ENCODE measurements at regions not wholly inside any gene's neighbourhood (a gene's known extent, or its start where the extent isn't known, plus 50 kb on each side); places are given as distances from the start of the nearest gene placed in this dataset.
"Not testable (repeated sequence)": the region's sequence is repeated elsewhere in the genome, so short reads cannot be mapped to it uniquely, and the experiment has no call there.

DNA sequence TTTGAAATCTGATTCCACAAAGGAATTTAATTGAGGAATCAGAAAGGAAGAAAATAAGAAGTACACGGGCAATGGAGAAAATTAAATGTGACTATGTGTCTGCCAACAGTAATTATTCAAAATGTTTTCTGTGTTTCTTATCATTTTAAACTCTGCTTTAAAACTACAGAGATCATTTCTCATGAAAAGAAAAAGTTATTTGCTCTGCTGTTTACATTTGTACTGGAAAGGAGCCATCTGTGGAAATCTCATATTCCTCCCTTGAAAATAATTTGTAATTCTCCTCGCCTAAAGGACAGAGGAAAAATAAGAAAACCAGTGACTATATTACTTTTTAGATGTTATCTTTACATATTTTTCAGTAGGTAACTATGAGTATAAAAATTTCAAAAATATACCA is 181.9 kb upstream of the MEIS1 start:
- Histone ChIP-seq H3K9me2 (replicated peaks; ENCODE audit: low read depth, low read length) (no peaks in the 10 kb centered on the region), H4K20me1 (ENCODE audit: insufficient read depth, low read length, poor library complexity, severe bottlenecking) (no peaks in the 10 kb centered on the region), H3K79me2 (ENCODE audit: insufficient read depth, low read length) (no peaks in the 10 kb centered on the region), H3K9ac (ENCODE audit: low read depth, low read length, poor library complexity, severe bottlenecking) (no peak overlapping the region), H3K4me3 (ENCODE audit: low read length, poor library complexity, severe bottlenecking) (no peak overlapping the region), H3K4me2 (ENCODE audit: low read depth, low read length, poor library complexity, severe bottlenecking) (no peak overlapping the region), H2AFZ (ENCODE audit: low read length) (no peak overlapping the region), H3F3A (ENCODE audit: low read depth) (no peaks in the 10 kb centered on the region), H3K36me3 (ENCODE audit: insufficient read depth, low read length) (no peaks in the 10 kb centered on the region), H3K4me1 (ENCODE audit: insufficient read depth, low read length, poor library complexity, severe bottlenecking) (no peaks in the 10 kb centered on the region), H3K27me3 (ENCODE audit: insufficient read depth, low read length, poor library complexity, severe bottlenecking) (no peaks in the 10 kb centered on the region), H3K9me3 (ENCODE audit: insufficient read depth, low read depth, low read length) (no peaks in the 10 kb centered on the region)
- TF ChIP-seq, protein P1, sequence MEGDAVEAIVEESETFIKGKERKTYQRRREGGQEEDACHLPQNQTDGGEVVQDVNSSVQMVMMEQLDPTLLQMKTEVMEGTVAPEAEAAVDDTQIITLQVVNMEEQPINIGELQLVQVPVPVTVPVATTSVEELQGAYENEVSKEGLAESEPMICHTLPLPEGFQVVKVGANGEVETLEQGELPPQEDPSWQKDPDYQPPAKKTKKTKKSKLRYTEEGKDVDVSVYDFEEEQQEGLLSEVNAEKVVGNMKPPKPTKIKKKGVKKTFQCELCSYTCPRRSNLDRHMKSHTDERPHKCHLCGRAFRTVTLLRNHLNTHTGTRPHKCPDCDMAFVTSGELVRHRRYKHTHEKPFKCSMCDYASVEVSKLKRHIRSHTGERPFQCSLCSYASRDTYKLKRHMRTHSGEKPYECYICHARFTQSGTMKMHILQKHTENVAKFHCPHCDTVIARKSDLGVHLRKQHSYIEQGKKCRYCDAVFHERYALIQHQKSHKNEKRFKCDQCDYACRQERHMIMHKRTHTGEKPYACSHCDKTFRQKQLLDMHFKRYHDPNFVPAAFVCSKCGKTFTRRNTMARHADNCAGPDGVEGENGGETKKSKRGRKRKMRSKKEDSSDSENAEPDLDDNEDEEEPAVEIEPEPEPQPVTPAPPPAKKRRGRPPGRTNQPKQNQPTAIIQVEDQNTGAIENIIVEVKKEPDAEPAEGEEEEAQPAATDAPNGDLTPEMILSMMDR (conservative IDR thresholded peaks at IDR 0.05; ENCODE audit: low read length): no peak
- no peak for TF ChIP-seq EZH2phosphoT487 (IDR thresholded peaks at IDR 0.05; ENCODE audit: borderline replicate concordance)

DNA sequence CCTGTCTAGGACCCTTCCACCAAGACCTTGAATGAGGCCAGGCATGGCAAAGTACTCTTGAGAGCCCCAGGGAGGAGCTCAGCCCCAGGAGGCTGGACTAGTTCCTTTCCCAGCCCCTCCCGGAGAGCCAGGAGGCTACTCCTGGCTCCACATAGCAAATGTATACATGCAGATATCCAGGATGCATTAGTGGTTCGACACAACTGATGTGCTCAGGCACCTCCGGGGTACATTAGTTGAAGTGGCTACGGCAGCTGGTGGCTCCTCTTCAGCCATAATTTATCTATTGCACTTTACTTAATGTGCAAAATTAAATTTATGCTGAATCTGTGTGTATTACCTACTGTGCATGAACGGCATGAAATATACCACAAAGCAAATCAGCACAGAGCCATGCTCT is 182.8 kb upstream of the MEIS1 start:
- no peaks in the 10 kb centered on the region for H3K9me3 ChIP-seq (ENCODE audit: insufficient read depth, low read depth, low read length)
- H2AFZ ChIP-seq (ENCODE audit: low read length): no peak overlapping the region
- no peaks in the 10 kb centered on the region for H3K36me3 ChIP-seq (ENCODE audit: insufficient read depth, low read length)
- no peak overlapping the region for H3K4me3 ChIP-seq (ENCODE audit: low read length, poor library complexity, severe bottlenecking)
- no peaks in the 10 kb centered on the region for H3F3A ChIP-seq (ENCODE audit: low read depth)
- no peak overlapping the region for H3K4me2 ChIP-seq (ENCODE audit: low read depth, low read length, poor library complexity, severe bottlenecking)
- H4K20me1 ChIP-seq (ENCODE audit: insufficient read depth, low read length, poor library complexity, severe bottlenecking): no peaks in the 10 kb centered on the region
- no peak overlapping the region for H3K9ac ChIP-seq (ENCODE audit: low read depth, low read length, poor library complexity, severe bottlenecking)
- no peaks in the 10 kb centered on the region for H3K9me2 ChIP-seq (replicated peaks; ENCODE audit: low read depth, low read length)
- no peaks in the 10 kb centered on the region for H3K27me3 ChIP-seq (ENCODE audit: insufficient read depth, low read length, poor library complexity, severe bottlenecking)
- no peaks in the 10 kb centered on the region for H3K79me2 ChIP-seq (ENCODE audit: insufficient read depth, low read length)
- no peaks in the 10 kb centered on the region for H3K4me1 ChIP-seq (ENCODE audit: insufficient read depth, low read length, poor library complexity, severe bottlenecking)
- TF ChIP-seq EZH2phosphoT487 (IDR thresholded peaks at IDR 0.05; ENCODE audit: borderline replicate concordance): no peak
- TF ChIP-seq, protein P1 (conservative IDR thresholded peaks at IDR 0.05; ENCODE audit: low read length): no peak

DNA sequence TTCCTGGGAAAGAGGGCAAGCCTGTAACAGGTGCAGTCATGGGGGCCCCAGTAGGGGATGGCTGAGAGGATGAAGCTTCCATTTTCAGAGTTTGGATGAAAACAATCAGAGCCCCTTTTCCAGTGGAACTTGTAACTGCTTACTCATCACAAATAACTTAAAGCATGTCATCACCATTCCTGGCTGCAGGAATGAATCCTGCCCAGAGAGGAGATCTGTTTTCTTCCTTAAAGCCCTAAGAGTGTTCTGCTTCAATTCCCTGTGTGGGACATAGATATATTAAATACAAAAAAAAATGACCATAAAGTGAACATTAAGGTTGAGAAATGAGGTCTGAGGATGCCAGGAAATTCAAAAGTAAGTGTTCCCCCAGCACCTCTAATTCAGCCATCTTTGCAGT is 183.4 kb upstream of the MEIS1 start:
- TF ChIP-seq EZH2phosphoT487 (IDR thresholded peaks at IDR 0.05; ENCODE audit: borderline replicate concordance): no peak
- TF ChIP-seq, protein P1 (conservative IDR thresholded peaks at IDR 0.05; ENCODE audit: low read length): no peak
- no peaks in the 10 kb centered on the region for H3K9me2 ChIP-seq (replicated peaks; ENCODE audit: low read depth, low read length)
- no peaks in the 10 kb centered on the region for H4K20me1 ChIP-seq (ENCODE audit: insufficient read depth, low read length, poor library complexity, severe bottlenecking)
- H3K79me2 ChIP-seq (ENCODE audit: insufficient read depth, low read length): no peaks in the 10 kb centered on the region
- H3K36me3 ChIP-seq (ENCODE audit: insufficient read depth, low read length): no peaks in the 10 kb centered on the region
- H3K4me1 ChIP-seq (ENCODE audit: insufficient read depth, low read length, poor library complexity, severe bottlenecking): no peaks in the 10 kb centered on the region
- no peak overlapping the region for H3K9ac ChIP-seq (ENCODE audit: low read depth, low read length, poor library complexity, severe bottlenecking)
- H3K4me2 ChIP-seq (ENCODE audit: low read depth, low read length, poor library complexity, severe bottlenecking): no peak overlapping the region
- no peaks in the 10 kb centered on the region for H3F3A ChIP-seq (ENCODE audit: low read depth)
- no peaks in the 10 kb centered on the region for H3K27me3 ChIP-seq (ENCODE audit: insufficient read depth, low read length, poor library complexity, severe bottlenecking)
- no peaks in the 10 kb centered on the region for H3K9me3 ChIP-seq (ENCODE audit: insufficient read depth, low read depth, low read length)
- no peak overlapping the region for H3K4me3 ChIP-seq (ENCODE audit: low read length, poor library complexity, severe bottlenecking)
- H2AFZ ChIP-seq (ENCODE audit: low read length): no peak overlapping the region

DNA sequence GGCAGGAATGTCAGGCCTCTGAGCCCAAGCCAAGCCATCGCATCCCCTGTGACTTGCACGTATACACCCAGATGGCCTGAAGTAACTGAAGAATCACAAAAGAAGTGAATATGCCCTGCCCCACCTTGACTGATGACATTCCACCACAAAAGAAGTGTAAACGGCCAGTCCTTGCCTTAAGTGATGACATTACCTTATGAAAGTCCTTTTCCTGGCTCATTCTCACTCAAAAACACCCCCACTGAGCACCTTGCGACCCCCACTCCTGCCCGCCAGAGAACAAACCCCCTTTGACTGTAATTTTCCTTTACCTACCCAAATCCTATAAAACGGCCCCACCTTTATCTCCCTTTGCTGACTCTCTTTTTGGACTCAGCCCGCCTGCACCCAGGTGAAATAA is 185.8 kb upstream of the MEIS1 start:
- not testable (repeated sequence) for H3K79me2 ChIP-seq (ENCODE audit: insufficient read depth, low read length); H3K9me2 ChIP-seq (replicated peaks; ENCODE audit: low read depth, low read length); H3K9ac ChIP-seq (ENCODE audit: low read depth, low read length, poor library complexity, severe bottlenecking); H3K27me3 ChIP-seq (ENCODE audit: insufficient read depth, low read length, poor library complexity, severe bottlenecking); H4K20me1 ChIP-seq (ENCODE audit: insufficient read depth, low read length, poor library complexity, severe bottlenecking); H3K36me3 ChIP-seq (ENCODE audit: insufficient read depth, low read length); H3K4me2 ChIP-seq (ENCODE audit: low read depth, low read length, poor library complexity, severe bottlenecking); H3K4me3 ChIP-seq (ENCODE audit: low read length, poor library complexity, severe bottlenecking); H3F3A ChIP-seq (ENCODE audit: low read depth); H3K4me1 ChIP-seq (ENCODE audit: insufficient read depth, low read length, poor library complexity, severe bottlenecking); H2AFZ ChIP-seq (ENCODE audit: low read length); H3K9me3 ChIP-seq (ENCODE audit: insufficient read depth, low read depth, low read length)

DNA sequence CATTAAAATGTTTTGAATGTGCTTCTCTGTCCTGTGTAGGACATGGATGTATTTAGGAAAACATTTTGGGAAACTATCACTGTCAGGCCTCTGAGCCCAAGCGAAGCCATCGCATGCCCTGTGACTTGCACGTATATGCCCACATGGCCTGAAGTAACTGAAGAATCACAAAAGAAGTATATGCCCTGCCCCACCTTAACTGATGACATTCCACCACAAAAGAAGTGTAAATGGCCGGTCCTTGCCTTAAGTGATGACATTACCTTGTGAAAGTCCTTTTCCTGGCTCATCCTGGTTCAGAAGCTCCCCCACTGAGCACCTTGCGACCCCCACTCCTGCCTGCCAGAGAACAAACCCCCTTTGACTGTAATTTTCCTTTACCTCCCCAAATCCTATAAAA is 191.1 kb upstream of the MEIS1 start:
- not testable (repeated sequence) for H3K4me1 ChIP-seq (ENCODE audit: insufficient read depth, low read length, poor library complexity, severe bottlenecking); H4K20me1 ChIP-seq (ENCODE audit: insufficient read depth, low read length, poor library complexity, severe bottlenecking); H3K4me2 ChIP-seq (ENCODE audit: low read depth, low read length, poor library complexity, severe bottlenecking); H3K27me3 ChIP-seq (ENCODE audit: insufficient read depth, low read length, poor library complexity, severe bottlenecking); H3K9me3 ChIP-seq (ENCODE audit: insufficient read depth, low read depth, low read length); H3K4me3 ChIP-seq (ENCODE audit: low read length, poor library complexity, severe bottlenecking); H3K9me2 ChIP-seq (replicated peaks; ENCODE audit: low read depth, low read length); H3F3A ChIP-seq (ENCODE audit: low read depth); H2AFZ ChIP-seq (ENCODE audit: low read length); H3K9ac ChIP-seq (ENCODE audit: low read depth, low read length, poor library complexity, severe bottlenecking); H3K79me2 ChIP-seq (ENCODE audit: insufficient read depth, low read length); H3K36me3 ChIP-seq (ENCODE audit: insufficient read depth, low read length)

All from Loucy (cell line).